GM23338 (cell line): ENCODE measurements at regions not wholly inside any gene's neighbourhood (a gene's known extent, or its start where the extent isn't known, plus 50 kb on each side); places are given as distances from the start of the nearest gene placed in this dataset.

Experiments
- ATAC-seq: fragments of 200-7000 bp; cut with Tn5 transposase; 3 replicates; pipeline ENCODE4 v1.9.1; 2020
- DNase-seq: peaks from one replicate; pipeline ENCODE4 v3.0.0-alpha.2; 2015; ENCODE audit warnings: low spot score
- H2AFZ ChIP-seq: fragments of 200-600 bp; sonication (generic); 2 replicates; pipeline ENCODE4 v1.8.0; 2016; ENCODE audit warnings: antibody characterized with exemption, mild to moderate bottlenecking, moderate library complexity
- H3F3A ChIP-seq: fragments of 200-600 bp; sonication (generic); replicated peaks from 2 replicates; pipeline ENCODE4 v1.8.0; 2017; ENCODE audit warnings: antibody characterized with exemption, mixed run types, low read depth
- H3K27ac ChIP-seq: fragments of 200-600 bp; sonication (generic); 2 replicates; pipeline ENCODE4 v1.6.1; 2016; ENCODE audit warnings: low read depth
- H3K27me3 ChIP-seq: fragments of 200-600 bp; sonication (generic); 2 replicates; pipeline ENCODE4 v1.8.0; 2016; ENCODE audit warnings: mild to moderate bottlenecking, mixed run types, moderate library complexity; ENCODE audit not compliant: insufficient read depth
- H3K36me3 ChIP-seq: fragments of 200-600 bp; sonication (generic); 2 replicates; pipeline ENCODE4 v1.8.0; 2016; ENCODE audit warnings: mild to moderate bottlenecking; ENCODE audit not compliant: insufficient read depth
- H3K4me1 ChIP-seq: fragments of 200-600 bp; sonication (generic); 2 replicates; pipeline ENCODE4 v1.8.0; 2016; ENCODE audit warnings: mild to moderate bottlenecking, moderate library complexity; ENCODE audit not compliant: insufficient read depth
- H3K4me2 ChIP-seq: fragments of 200-600 bp; sonication (generic); 2 replicates; pipeline ENCODE4 v1.7.1; 2017; ENCODE audit warnings: mixed run types
- H3K4me3 ChIP-seq: fragments of 200-600 bp; sonication (generic); 2 replicates; pipeline ENCODE4 v1.6.1; 2016; ENCODE audit warnings: mixed run types
- H3K79me2 ChIP-seq: fragments of 200-600 bp; sonication (generic); replicated peaks from 2 replicates; pipeline ENCODE4 v1.8.0; 2017; ENCODE audit warnings: mild to moderate bottlenecking; ENCODE audit not compliant: insufficient read depth
- H3K9me2 ChIP-seq: fragments of 200-600 bp; sonication (generic); 2 replicates; pipeline ENCODE4 v1.8.0; 2017; ENCODE audit not compliant: insufficient read depth
- H4K20me1 ChIP-seq: fragments of 200-600 bp; sonication (generic); replicated peaks from 2 replicates; pipeline ENCODE4 v1.8.0; 2017; ENCODE audit warnings: mild to moderate bottlenecking; ENCODE audit not compliant: insufficient read depth
- H3K27ac Mint-ChIP-seq: 2 replicates; pipeline ENCODE4 v1.8.0; 2020; ENCODE audit warnings: inconsistent platforms, mild to moderate bottlenecking, moderate library complexity, mixed read lengths
- H3K27me3 Mint-ChIP-seq: 3 replicates; pipeline ENCODE4 v1.8.0; 2022; ENCODE audit warnings: low read depth, mild to moderate bottlenecking, moderate library complexity, mixed read lengths, inconsistent platforms; ENCODE audit not compliant: insufficient read depth, poor library complexity
- H3K36me3 Mint-ChIP-seq: 3 replicates; pipeline ENCODE4 v1.8.0; 2021; ENCODE audit warnings: low read depth, mild to moderate bottlenecking, inconsistent platforms, moderate library complexity, mixed read lengths
- H3K4me1 Mint-ChIP-seq: 3 replicates; pipeline ENCODE4 v1.8.0; 2020; ENCODE audit warnings: mild to moderate bottlenecking, inconsistent platforms, mixed read lengths
- H3K4me3 Mint-ChIP-seq: 3 replicates; pipeline ENCODE4 v1.8.0; 2021; ENCODE audit warnings: moderate library complexity, mild to moderate bottlenecking, inconsistent platforms, mixed read lengths
- H3K9me3 Mint-ChIP-seq: 3 replicates; pipeline ENCODE4 v1.8.0; 2020; ENCODE audit warnings: moderate library complexity, mild to moderate bottlenecking, inconsistent platforms, mixed read lengths
- ETS1 ChIP-seq: IDR thresholded peaks from 2 replicates; pipeline ENCODE4 v1.6.1; 2016; ENCODE audit warnings: antibody characterized with exemption
- EZH2 ChIP-seq: fragments of 200-600 bp; sonication (generic); IDR thresholded peaks from one replicate; pipeline ENCODE4 v1.8.0; 2017; ENCODE audit warnings: antibody characterized with exemption, mild to moderate bottlenecking, low read depth; ENCODE audit not compliant: unreplicated experiment
- EZH2phosphoT487 ChIP-seq: fragments of 200-600 bp; sonication (generic); IDR thresholded peaks from one replicate; pipeline ENCODE4 v1.8.1; 2018; ENCODE audit warnings: antibody characterized with exemption; ENCODE audit not compliant: unreplicated experiment
- JUNB ChIP-seq: IDR thresholded peaks from one replicate; pipeline ENCODE4 v1.6.1; 2016; ENCODE audit warnings: antibody characterized with exemption; ENCODE audit not compliant: unreplicated experiment
- NANOG ChIP-seq: IDR thresholded peaks from 2 replicates; pipeline ENCODE4 v1.6.1; 2016; ENCODE audit warnings: antibody characterized with exemption, borderline replicate concordance
- POLR2AphosphoS5 ChIP-seq: IDR thresholded peaks from 2 replicates; pipeline ENCODE4 v1.6.1; 2016; ENCODE audit warnings: antibody characterized with exemption, low read depth
- REST ChIP-seq: IDR thresholded peaks from one replicate; pipeline ENCODE4 v1.6.1; 2018; ENCODE audit warnings: antibody characterized with exemption; ENCODE audit not compliant: unreplicated experiment
- ZNF331 ChIP-seq: fragments of 250-450 bp; sonication (Bioruptor Pico); IDR thresholded peaks from 2 replicates; pipeline ENCODE4 v1.5.0; 2020; ENCODE audit warnings: low read depth, mild to moderate bottlenecking, moderate library complexity
- ZNF462 ChIP-seq: fragments of 250-450 bp; sonication (Bioruptor Pico); IDR thresholded peaks from 2 replicates; pipeline ENCODE4 v1.5.0; 2020; ENCODE audit warnings: mild to moderate bottlenecking, moderate library complexity

GRCh38 chr10:78634389-78634815 is 434.4 kb upstream of the ZMIZ1 start:
- peaks cover 16% of the 10 kb centered on the region; the same call in 1 of the 2 replicates for H3K9me2 ChIP-seq
- Mint-ChIP-seq H3K4me1 (no peaks in the 10 kb centered on the region), H3K9me3 (no peaks in the 10 kb centered on the region), H3K36me3 (no peaks in the 10 kb centered on the region), H3K27ac (no peak overlapping the region), H3K4me3 (no peak overlapping the region), H3K27me3 (peaks cover 1% of the 10 kb centered on the region)
- H3K27ac ChIP-seq, result no peak overlapping the region
- H2AFZ ChIP-seq, result no peak overlapping the region
- no peak overlapping the region for H3K4me3 ChIP-seq
- no peaks in the 10 kb centered on the region for H3K79me2 ChIP-seq
- H3K36me3 ChIP-seq, result no peaks in the 10 kb centered on the region
- no peak overlapping the region for H3K4me2 ChIP-seq
- TF ChIP-seq JUNB (no peak), NANOG (no peak), EZH2phosphoT487 (no peak), ETS1 (no peak)
- H4K20me1 ChIP-seq, result no peaks in the 10 kb centered on the region
- no peaks in the 10 kb centered on the region for H3K27me3 ChIP-seq
- H3F3A ChIP-seq, result no peaks in the 10 kb centered on the region
- no peaks in the 10 kb centered on the region for H3K4me1 ChIP-seq
- DNase-seq, result no peak
- ATAC-seq, result peak; percentile 59

GRCh38 chr10:78634835-78635234 is 433.9 kb upstream of the ZMIZ1 start:
- Histone ChIP-seq H3K27me3 (no peaks in the 10 kb centered on the region), H4K20me1 (no peaks in the 10 kb centered on the region), H3K9me2 (peaks cover 16% of the 10 kb centered on the region; the same call in 1 of the 2 replicates), H3K4me1 (no peaks in the 10 kb centered on the region), H3K4me3 (no peak overlapping the region), H2AFZ (no peak overlapping the region), H3K27ac (no peak overlapping the region), H3K36me3 (no peaks in the 10 kb centered on the region), H3F3A (no peaks in the 10 kb centered on the region), H3K4me2 (no peak overlapping the region), H3K79me2 (no peaks in the 10 kb centered on the region)
- Mint-ChIP-seq H3K4me3 (no peak overlapping the region), H3K36me3 (no peaks in the 10 kb centered on the region), H3K27me3 (no peaks in the 10 kb centered on the region), H3K9me3 (no peaks in the 10 kb centered on the region), H3K4me1 (no peaks in the 10 kb centered on the region), H3K27ac (no peak overlapping the region)
- no peak for DNase-seq
- ATAC-seq, result no peak
- TF ChIP-seq JUNB (no peak), NANOG (no peak), ZNF331 (CRISPR knock-in tag) (no peak), POLR2AphosphoS5 (no peak), REST (no peak), EZH2phosphoT487 (no peak), ETS1 (no peak), ZNF462 (CRISPR knock-in tag) (no peak), EZH2 (no peak)
